ENCODE measurements at regions not wholly inside any gene's neighbourhood (a gene's known extent, or its start where the extent isn't known, plus 50 kb on each side); places are given as distances from the start of the nearest gene placed in this dataset.

GRCh38 chr3:117699058-117699457 is 989.5 kb downstream of the TUSC7 start:
- TF ChIP-seq POLR2A (IDR thresholded peaks at IDR 0.05): no peak
- TF ChIP-seq, protein P1, sequence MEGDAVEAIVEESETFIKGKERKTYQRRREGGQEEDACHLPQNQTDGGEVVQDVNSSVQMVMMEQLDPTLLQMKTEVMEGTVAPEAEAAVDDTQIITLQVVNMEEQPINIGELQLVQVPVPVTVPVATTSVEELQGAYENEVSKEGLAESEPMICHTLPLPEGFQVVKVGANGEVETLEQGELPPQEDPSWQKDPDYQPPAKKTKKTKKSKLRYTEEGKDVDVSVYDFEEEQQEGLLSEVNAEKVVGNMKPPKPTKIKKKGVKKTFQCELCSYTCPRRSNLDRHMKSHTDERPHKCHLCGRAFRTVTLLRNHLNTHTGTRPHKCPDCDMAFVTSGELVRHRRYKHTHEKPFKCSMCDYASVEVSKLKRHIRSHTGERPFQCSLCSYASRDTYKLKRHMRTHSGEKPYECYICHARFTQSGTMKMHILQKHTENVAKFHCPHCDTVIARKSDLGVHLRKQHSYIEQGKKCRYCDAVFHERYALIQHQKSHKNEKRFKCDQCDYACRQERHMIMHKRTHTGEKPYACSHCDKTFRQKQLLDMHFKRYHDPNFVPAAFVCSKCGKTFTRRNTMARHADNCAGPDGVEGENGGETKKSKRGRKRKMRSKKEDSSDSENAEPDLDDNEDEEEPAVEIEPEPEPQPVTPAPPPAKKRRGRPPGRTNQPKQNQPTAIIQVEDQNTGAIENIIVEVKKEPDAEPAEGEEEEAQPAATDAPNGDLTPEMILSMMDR (IDR thresholded peaks at IDR 0.05 in 8 of 11, conservative IDR thresholded peaks at IDR 0.05 in 3 of 11): no peak
- H3K27me3 ChIP-seq (replicated peaks in 1 of 7): no peaks in the 10 kb centered on the region
- H3K27ac ChIP-seq: no peak overlapping the region
- 86 to 91% (median 88%) methylated on average over 2 of the region's 2 CpGs for WGBS, 5 donors
- no peak overlapping the region for H3K4me3 ChIP-seq
- H3K36me3 ChIP-seq: no peaks in the 10 kb centered on the region
- no peaks in the 10 kb centered on the region for H3K4me1 ChIP-seq
- DNase-seq: no peak
- intact Hi-C loops (cut with DNase I; ENCODE audit: low total_unique reads): no loop called here
- no peaks in the 10 kb centered on the region for H3K9me3 ChIP-seq

GRCh38 chr3:117700573-117701360 is 991.2 kb downstream of the TUSC7 start:
- H3K36me3 ChIP-seq: no peaks in the 10 kb centered on the region
- H3K4me3 ChIP-seq: no peak overlapping the region
- WGBS, 5 donors: 73 to 83% (median 75%) methylated on average over 6 of the region's 6 CpGs
- intact Hi-C loops (cut with DNase I; ENCODE audit: low total_unique reads): no loop called here
- H3K27me3 ChIP-seq (replicated peaks in 1 of 7): no peaks in the 10 kb centered on the region
- TF ChIP-seq POLR2AphosphoS5 (IDR thresholded peaks at IDR 0.05) (no peak), POLR2A (IDR thresholded peaks at IDR 0.05) (no peak)
- TF ChIP-seq, protein P1 (IDR thresholded peaks at IDR 0.05 in 8 of 11, conservative IDR thresholded peaks at IDR 0.05 in 3 of 11): no peak
- no peaks in the 10 kb centered on the region for H3K9me3 ChIP-seq
- no peak overlapping the region for H3K27ac ChIP-seq
- H3K4me1 ChIP-seq: no peaks in the 10 kb centered on the region
- DNase-seq: no peak

- Histone ChIP-seq H3K27ac (no peak overlapping the region), H3K9me3 (no peaks in the 10 kb centered on the region), H3K36me3 (no peaks in the 10 kb centered on the region), H3K4me1 (no peaks in the 10 kb centered on the region), H3K27me3 (replicated peaks in 1 of 7) (no peaks in the 10 kb centered on the region), H3K4me3 (no peak overlapping the region)
- intact Hi-C loops (cut with DNase I; ENCODE audit: low total_unique reads): no loop called here
- TF ChIP-seq POLR2AphosphoS5 (IDR thresholded peaks at IDR 0.05) (no peak), POLR2A (IDR thresholded peaks at IDR 0.05) (no peak)
- TF ChIP-seq, protein P1 (IDR thresholded peaks at IDR 0.05 in 8 of 11, conservative IDR thresholded peaks at IDR 0.05 in 3 of 11): no peak
- WGBS, 5 donors: 68 to 90% (median 84%) methylated on average over 3 of the region's 3 CpGs
- no peak for DNase-seq
Measured at GRCh38 chr3:117705011-117705410, 995.4 kb downstream of the TUSC7 start.

DNA sequence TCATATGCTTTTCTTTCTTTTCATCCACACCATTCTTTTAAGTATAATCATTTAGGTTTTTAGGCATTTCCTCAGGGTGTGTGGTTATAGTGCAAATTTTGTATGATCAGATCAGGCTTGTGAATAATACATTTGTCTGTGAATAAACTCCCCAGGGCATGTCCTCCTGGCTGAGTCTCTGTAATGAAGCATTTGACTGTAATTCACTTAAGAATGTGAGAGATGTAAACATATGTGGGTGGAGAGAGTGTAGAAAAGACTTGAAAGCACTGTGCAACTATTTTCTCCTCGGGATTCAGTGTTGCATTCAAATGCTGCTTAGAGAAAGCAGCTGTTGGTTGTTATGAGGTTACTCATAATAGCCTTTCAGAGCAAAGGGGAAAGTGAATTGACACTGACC is 996.5 kb downstream of the TUSC7 start:
- intact Hi-C loops (cut with DNase I; ENCODE audit: low total_unique reads): no loop called here
- WGBS, 5 donors: 21 to 61% (median 48%) methylated on average over 1 of the region's 1 CpG
- no peaks in the 10 kb centered on the region for H3K36me3 ChIP-seq

More for the DNA sequence above, 996.5 kb downstream of the TUSC7 start:
- no peaks in the 10 kb centered on the region for H3K9me3 ChIP-seq
- DNase-seq: no peak
- H3K27ac ChIP-seq: no peak overlapping the region
- no peak overlapping the region for H3K4me3 ChIP-seq
- no peaks in the 10 kb centered on the region for H3K27me3 ChIP-seq (replicated peaks in 1 of 7)
- no peaks in the 10 kb centered on the region for H3K4me1 ChIP-seq
- no peak for TF ChIP-seq POLR2A (IDR thresholded peaks at IDR 0.05)
- no peak for TF ChIP-seq POLR2AphosphoS5 (IDR thresholded peaks at IDR 0.05)
- TF ChIP-seq, protein P1 (IDR thresholded peaks at IDR 0.05 in 8 of 11, conservative IDR thresholded peaks at IDR 0.05 in 3 of 11): no peak

Measured in spleen (tissue), 11 donors.